Keratinocyte (primary cell): ENCODE measurements at regions not wholly inside any gene's neighbourhood (a gene's known extent, or its start where the extent isn't known, plus 50 kb on each side); places are given as distances from the start of the nearest gene placed in this dataset.

Experiments
- DNase-seq: peaks from one replicate; pipeline ENCODE4 v3.0.0-alpha.2; 2011; ENCODE audit warnings: low read depth, missing footprints, low spot score
- FAIRE-seq: peaks from 2 replicates; lab custom pipeline; 2011; peaks lifted over from hg19 to GRCh38; lab: Jason Lieb, UNC
- H2AFZ ChIP-seq: 2 replicates; pipeline ENCODE4 v1.6.0; 2012; ENCODE audit warnings: low read length, control low read depth, inconsistent platforms; ENCODE audit not compliant: control insufficient read depth
- H3K27ac ChIP-seq: 2 replicates; pipeline ENCODE4 v1.5.1; 2011; ENCODE audit warnings: low read length; ENCODE audit not compliant: control insufficient read depth, insufficient read depth
- H3K27me3 ChIP-seq: 3 replicates; pipeline ENCODE4 v1.6.0; 2011; ENCODE audit warnings: low read length; ENCODE audit not compliant: control insufficient read depth, insufficient read depth; ENCODE audit errors: extremely low read depth
- H3K36me3 ChIP-seq, 2 experiments: 2 replicates in 1 of 2; 3 replicates in 1 of 2; pipeline ENCODE4 v1.5.1; 2011; ENCODE audit warnings: low read length in 2 of 2, mild to moderate bottlenecking in 1 of 2; ENCODE audit not compliant: control insufficient read depth in 2 of 2, insufficient read depth in 2 of 2; ENCODE audit errors: extremely low read depth in 1 of 2
- H3K4me1 ChIP-seq: 3 replicates; pipeline ENCODE4 v1.5.1; 2011; ENCODE audit warnings: low read length; ENCODE audit not compliant: control insufficient read depth, insufficient read depth; ENCODE audit errors: extremely low read depth
- H3K4me2 ChIP-seq: 3 replicates; pipeline ENCODE4 v1.6.0; 2011; ENCODE audit warnings: low read depth, low read length; ENCODE audit not compliant: control insufficient read depth, insufficient read depth; ENCODE audit errors: extremely low read depth
- H3K4me3 ChIP-seq, 3 experiments: fragments of 200-600 bp in 1 of 3; sonication (generic) in 1 of 3; 2 replicates in 2 of 3; 3 replicates in 1 of 3; pipeline ENCODE4 v1.5.1; 2011 to 2016; ENCODE audit warnings: low read length in 3 of 3, mild to moderate bottlenecking in 3 of 3, control low read depth in 2 of 3, inconsistent platforms in 1 of 3, low read depth in 1 of 3, mixed read lengths in 1 of 3, mixed run types in 1 of 3, moderate library complexity in 1 of 3; ENCODE audit not compliant: control insufficient read depth in 2 of 3, insufficient read depth in 2 of 3; ENCODE audit errors: extremely low read depth in 1 of 3
- H3K79me2 ChIP-seq: 2 replicates; pipeline ENCODE4 v1.6.0; 2012; ENCODE audit warnings: low read length; ENCODE audit not compliant: control insufficient read depth, insufficient read depth
- H3K9ac ChIP-seq: 3 replicates; pipeline ENCODE4 v1.6.0; 2011; ENCODE audit warnings: low read length; ENCODE audit not compliant: control insufficient read depth, insufficient read depth; ENCODE audit errors: extremely low read depth
- H3K9me1 ChIP-seq: 3 replicates; pipeline ENCODE4 v1.6.0; 2011; ENCODE audit warnings: low read length; ENCODE audit not compliant: control insufficient read depth, insufficient read depth; ENCODE audit errors: extremely low read depth
- H3K9me3 ChIP-seq: 2 replicates; pipeline ENCODE4 v1.5.1; 2012; ENCODE audit warnings: low read depth, low read length; ENCODE audit not compliant: control insufficient read depth
- H4K20me1 ChIP-seq: 3 replicates; pipeline ENCODE4 v1.6.0; 2011; ENCODE audit warnings: low read length; ENCODE audit not compliant: control insufficient read depth, insufficient read depth; ENCODE audit errors: extremely low read depth
- CTCF ChIP-seq, 3 experiments: IDR thresholded peaks in 1 of 3; conservative IDR thresholded peaks in 1 of 3; optimal IDR thresholded peaks in 1 of 3; 2 replicates in 2 of 3; 3 replicates in 1 of 3; pipeline versions ENCODE3 to v1.5.1; 2011; ENCODE audit warnings: low read length in 3 of 3, mild to moderate bottlenecking in 3 of 3, moderate library complexity in 2 of 3, control low read depth in 1 of 3, inconsistent platforms in 1 of 3; ENCODE audit not compliant: insufficient read depth in 2 of 3; ENCODE audit errors: extremely low read depth in 1 of 3
- EZH2 ChIP-seq: IDR thresholded peaks from one replicate; pipeline ENCODE4 v1.6.1; 2012; ENCODE audit warnings: inconsistent platforms, mild to moderate bottlenecking, low read length, moderate library complexity
- dilution Hi-C: fragments of 300-500 bp; cut with MboI; formaldehyde crosslinking; loops from one replicate; pipeline ENCODE4 v1.7.0; 2020; ENCODE audit warnings: low sequenced_read_pairs; ENCODE audit not compliant: extremely low pct_ligation_motif_present

- dilution Hi-C loops, result loop anchor here (25.0 kb wide), 1 partner anchor 307 kb away; no protein-coding TSS in a partner anchor
- H3K9me3 ChIP-seq, result no peaks in the 10 kb centered on the region
- no peaks in the 10 kb centered on the region for H3K27me3 ChIP-seq
- H3K9me1 ChIP-seq, result no peaks in the 10 kb centered on the region
- H4K20me1 ChIP-seq, result no peaks in the 10 kb centered on the region
- TF ChIP-seq CTCF (optimal IDR thresholded peaks at IDR 0.05 in 1 of 3, IDR thresholded peaks at IDR 0.05 in 1 of 3, conservative IDR thresholded peaks at IDR 0.05 in 1 of 3; ENCODE audit: extremely low read depth in 1 of 3, insufficient read depth in 2 of 3, low read length in 3 of 3), result no peak
- TF ChIP-seq EZH2, result no peak
- no peaks in the 10 kb centered on the region for H3K4me1 ChIP-seq
- H3K4me3 ChIP-seq, result no peak overlapping the region
- no peak for FAIRE-seq
- no peak overlapping the region for H3K9ac ChIP-seq
- no peaks in the 10 kb centered on the region for H3K79me2 ChIP-seq
- H3K4me2 ChIP-seq, result no peak overlapping the region
- DNase-seq, result no peak
- H2AFZ ChIP-seq, result no peak overlapping the region
- no peaks in the 10 kb centered on the region for H3K36me3 ChIP-seq
- no peak overlapping the region for H3K27ac ChIP-seq
These were observed 219.9 kb upstream of the GLRA1 start for GRCh38 chr5:152144556-152144955.

GRCh38 chr5:152144030-152144429 is 219.4 kb upstream of the GLRA1 start:
- H3K4me3 ChIP-seq, result no peak overlapping the region
- no peak overlapping the region for H3K9ac ChIP-seq
- no peaks in the 10 kb centered on the region for H3K9me1 ChIP-seq
- no peak overlapping the region for H3K4me2 ChIP-seq
- H3K79me2 ChIP-seq, result no peaks in the 10 kb centered on the region
- TF ChIP-seq EZH2, result no peak
- TF ChIP-seq CTCF (optimal IDR thresholded peaks at IDR 0.05 in 1 of 3, IDR thresholded peaks at IDR 0.05 in 1 of 3, conservative IDR thresholded peaks at IDR 0.05 in 1 of 3; ENCODE audit: extremely low read depth in 1 of 3, insufficient read depth in 2 of 3, low read length in 3 of 3), result no peak
- H3K36me3 ChIP-seq, result no peaks in the 10 kb centered on the region
- no peaks in the 10 kb centered on the region for H3K4me1 ChIP-seq
- dilution Hi-C loops, result loop anchor here (25.0 kb wide), 1 partner anchor 307 kb away; no protein-coding TSS in a partner anchor
- no peak overlapping the region for H2AFZ ChIP-seq
- H3K27ac ChIP-seq, result no peak overlapping the region
- H3K9me3 ChIP-seq, result no peaks in the 10 kb centered on the region
- no peak for DNase-seq
- FAIRE-seq, result no peak
- no peaks in the 10 kb centered on the region for H4K20me1 ChIP-seq
- no peaks in the 10 kb centered on the region for H3K27me3 ChIP-seq
